Endothelial cell of umbilical vein (primary cell): ENCODE measurements at regions not wholly inside any gene's neighbourhood (a gene's known extent, or its start where the extent isn't known, plus 50 kb on each side); places are given as distances from the start of the nearest gene placed in this dataset.

ENCODE experiments used
- BruUV-seq: library from RNA; stranded (reverse); fragments of 400-500 nt; replicated peaks from 2 replicates; lab custom pipeline; 2021; lab: Mats Ljungman, UMichigan
- CTCF ChIA-PET: fragments of 300-600, 350-600 bp; sonication (Branson Sonifier 250); formaldehyde crosslinking; loops from one replicate; lab custom pipeline; 2021; ENCODE audit warnings: antibody characterized with exemption, inconsistent platforms; lab: Charles Lee
- POLR2A ChIA-PET: fragments of 300-600, 350-600 bp; sonication (Branson Sonifier 250); formaldehyde crosslinking; loops from one replicate; lab custom pipeline; 2021; ENCODE audit warnings: antibody characterized with exemption, inconsistent platforms; lab: Charles Lee
- DNase-seq: peaks from one replicate; pipeline ENCODE4 v3.0.0-alpha.2; 2011; ENCODE audit warnings: low read depth, low spot score
- FAIRE-seq: peaks from 2 replicates; lab custom pipeline; 2011; peaks lifted over from hg19 to GRCh38; lab: Jason Lieb, UNC
- H2AFZ ChIP-seq: 2 replicates; pipeline ENCODE4 v1.6.0; 2012; ENCODE audit warnings: low read depth, low read length, control low read depth, inconsistent platforms
- H3K27ac ChIP-seq: 2 replicates; pipeline ENCODE4 v1.5.1; 2011; ENCODE audit warnings: low read depth, mild to moderate bottlenecking, control low read depth, low read length, moderate library complexity; ENCODE audit not compliant: insufficient read depth
- H3K27me3 ChIP-seq, 2 experiments: 2 replicates each; pipeline versions ENCODE4 v1.6.0 to v1.6.1; 2011; ENCODE audit warnings: low read length in 2 of 2, mixed read lengths in 1 of 2; ENCODE audit not compliant: control insufficient read depth in 2 of 2, insufficient read depth in 2 of 2
- H3K36me3 ChIP-seq, 2 experiments: 2 replicates in 1 of 2; 3 replicates in 1 of 2; pipeline ENCODE4 v1.5.1; 2011; ENCODE audit warnings: low read length in 2 of 2, mild to moderate bottlenecking in 1 of 2, moderate library complexity in 1 of 2; ENCODE audit not compliant: control insufficient read depth in 2 of 2, insufficient read depth in 2 of 2; ENCODE audit errors: extremely low read depth in 1 of 2
- H3K4me1 ChIP-seq: 3 replicates; pipeline ENCODE4 v1.5.1; 2011; ENCODE audit warnings: mild to moderate bottlenecking, low read length; ENCODE audit not compliant: control insufficient read depth, insufficient read depth; ENCODE audit errors: extremely low read depth
- H3K4me2 ChIP-seq: 2 replicates; pipeline ENCODE4 v1.6.1; 2011; ENCODE audit warnings: low read length, control low read depth, mixed read lengths; ENCODE audit not compliant: insufficient read depth
- H3K4me3 ChIP-seq, 3 experiments: fragments of 200-600 bp in 1 of 3; sonication (generic), shearing (Covaris generic) in 1 of 3; replicated peaks in 1 of 3; 2 replicates each; pipeline ENCODE4 v1.5.1; 2011 to 2016; ENCODE audit warnings: control low read depth in 3 of 3, low read length in 3 of 3, mild to moderate bottlenecking in 2 of 3, inconsistent platforms in 1 of 3, low read depth in 1 of 3, moderate library complexity in 1 of 3; ENCODE audit not compliant: insufficient read depth in 1 of 3
- H3K79me2 ChIP-seq: 2 replicates; pipeline ENCODE4 v1.6.0; 2012; ENCODE audit warnings: low read length, inconsistent platforms; ENCODE audit not compliant: control insufficient read depth, insufficient read depth
- H3K9ac ChIP-seq: replicated peaks from 2 replicates; pipeline ENCODE3; 2011; ENCODE audit warnings: low read length, control low read depth; ENCODE audit not compliant: insufficient read depth; ENCODE audit errors: extremely low read depth
- H3K9me1 ChIP-seq: replicated peaks from 3 replicates; pipeline ENCODE4 v1.6.0; 2011; ENCODE audit warnings: mild to moderate bottlenecking, low read length; ENCODE audit not compliant: control insufficient read depth, insufficient read depth; ENCODE audit errors: extremely low read depth
- H3K9me3 ChIP-seq: replicated peaks from 2 replicates; pipeline ENCODE4 v1.5.1; 2012; ENCODE audit warnings: low read length, inconsistent platforms; ENCODE audit not compliant: control insufficient read depth, insufficient read depth
- H4K20me1 ChIP-seq: replicated peaks from 2 replicates; pipeline ENCODE3; 2011; ENCODE audit warnings: mild to moderate bottlenecking, low read length; ENCODE audit not compliant: control insufficient read depth, insufficient read depth; ENCODE audit errors: extremely low read depth
- CTCF ChIP-seq, 2 donors: IDR thresholded peaks; 1 replicate in 1 of 2; 2 replicates in 1 of 2; pipeline ENCODE4 v1.5.1; 2011; ENCODE audit warnings: low read length in 2 of 2, mild to moderate bottlenecking in 2 of 2, moderate library complexity in 2 of 2, control low read depth in 1 of 2, inconsistent platforms in 1 of 2, low read depth in 1 of 2; ENCODE audit not compliant: insufficient read depth in 1 of 2; ENCODE audit errors: extremely low read depth in 1 of 2
- EZH2 ChIP-seq: IDR thresholded peaks from 2 replicates; pipeline ENCODE4 v1.6.1; 2012; ENCODE audit warnings: borderline replicate concordance, low read depth, mild to moderate bottlenecking, moderate library complexity, low read length, inconsistent platforms; ENCODE audit not compliant: severe bottlenecking
- FOS ChIP-seq: IDR thresholded peaks from 2 replicates; pipeline ENCODE4 v1.6.1; 2011; ENCODE audit warnings: mild to moderate bottlenecking, low read length, moderate library complexity, borderline replicate concordance; ENCODE audit not compliant: insufficient read depth
- GATA2 ChIP-seq: IDR thresholded peaks from 2 replicates; pipeline ENCODE4 v1.7.0; 2011; ENCODE audit warnings: low read depth, mild to moderate bottlenecking, moderate library complexity, mixed read lengths, low read length; ENCODE audit not compliant: insufficient read length, insufficient read depth
- MYC ChIP-seq: IDR thresholded peaks from one replicate; pipeline ENCODE4 v1.6.1; 2011; ENCODE audit warnings: mild to moderate bottlenecking, low read depth, low read length
- POLR2A ChIP-seq: IDR thresholded peaks from 2 replicates; pipeline ENCODE4 v1.6.1; 2012; ENCODE audit warnings: low read depth, mild to moderate bottlenecking, control low read depth, low read length
- POLR2AphosphoS5 ChIP-seq: IDR thresholded peaks from 2 replicates; pipeline ENCODE4 v1.6.1; 2012; ENCODE audit warnings: low read depth, mild to moderate bottlenecking, control low read depth, low read length, moderate library complexity; ENCODE audit not compliant: insufficient read depth
- dilution Hi-C: fragments of 300-500 bp; cut with MboI; formaldehyde crosslinking; loops from one replicate; pipeline ENCODE4 v1.15.0; 2019; ENCODE audit warnings: low sequenced_read_pairs; ENCODE audit not compliant: extremely low pct_ligation_motif_present
- intact Hi-C: fragments of 100-400 bp; cut with micrococcal nuclease; formaldehyde crosslinking; loops from one replicate; pipeline ENCODE4 v1.10.0; 2022
- TF ChIP-seq, protein P1 (sequence below): IDR thresholded peaks from 2 replicates; pipeline ENCODE4 v1.6.1; 2011; ENCODE audit not compliant: insufficient read depth, insufficient read length

DNA sequence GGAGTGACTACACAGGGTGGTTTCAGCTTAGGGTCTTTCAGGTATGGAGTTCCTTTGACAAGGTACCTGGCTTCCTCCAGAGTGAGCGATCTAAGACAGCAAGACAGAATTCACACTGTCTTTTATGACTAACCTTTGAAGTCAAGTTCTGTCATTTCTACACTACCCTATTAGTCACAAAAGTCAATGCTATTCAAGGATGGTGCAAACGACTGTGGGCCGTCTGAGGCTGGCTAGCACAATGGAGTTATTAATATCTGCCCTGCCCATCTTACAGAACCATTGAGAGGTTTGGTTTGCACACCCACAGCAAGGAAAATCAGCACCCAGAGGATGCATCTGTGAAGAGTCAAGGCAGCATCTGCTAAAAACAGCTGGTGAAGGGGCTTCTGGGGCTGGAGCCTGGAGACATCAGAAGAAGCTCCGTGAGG is 62.9 kb upstream of the XCR1 start:
- no peaks in the 10 kb centered on the region for H3K79me2 ChIP-seq
- H3K27ac ChIP-seq: no peak overlapping the region
- H4K20me1 ChIP-seq: no peaks in the 10 kb centered on the region
- no peaks in the 10 kb centered on the region for H3K36me3 ChIP-seq
- BruUV-seq: no TSS peak
- H2AFZ ChIP-seq: no peak overlapping the region
- ChIA-PET CTCF (no interaction called here), POLR2A (no interaction called here)
- FAIRE-seq (no peak), DNase-seq (no peak)
- intact Hi-C loops: no loop called here
- H3K27me3 ChIP-seq: no peaks in the 10 kb centered on the region
- no peak overlapping the region for H3K4me3 ChIP-seq
- H3K4me1 ChIP-seq: no peaks in the 10 kb centered on the region
- no peaks in the 10 kb centered on the region for H3K9me1 ChIP-seq
- no peak overlapping the region for H3K4me2 ChIP-seq
- H3K9ac ChIP-seq: no peak overlapping the region
- TF ChIP-seq POLR2A: no peak
- no peak for TF ChIP-seq FOS
- TF ChIP-seq, protein P1, sequence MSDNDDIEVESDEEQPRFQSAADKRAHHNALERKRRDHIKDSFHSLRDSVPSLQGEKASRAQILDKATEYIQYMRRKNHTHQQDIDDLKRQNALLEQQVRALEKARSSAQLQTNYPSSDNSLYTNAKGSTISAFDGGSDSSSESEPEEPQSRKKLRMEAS: no peak
- TF ChIP-seq GATA2: no peak
- TF ChIP-seq POLR2AphosphoS5: no peak
- no peak for TF ChIP-seq MYC
- no peak for TF ChIP-seq CTCF (IDR thresholded peaks at IDR 0.05; ENCODE audit: extremely low read depth in 1 of 2, insufficient read depth in 1 of 2, low read depth in 1 of 2, low read length in 2 of 2)
- no peak for TF ChIP-seq EZH2
- dilution Hi-C loops: no loop called here
- no peaks in the 10 kb centered on the region for H3K9me3 ChIP-seq
